ENCODE measurements at regions not wholly inside any gene's neighbourhood (a gene's known extent, or its start where the extent isn't known, plus 50 kb on each side); places are given as distances from the start of the nearest gene placed in this dataset.

- TF ChIP-seq ZNF462 (CRISPR knock-in tag; IDR thresholded peaks at IDR 0.05) (no peak), POLR2AphosphoS5 (IDR thresholded peaks at IDR 0.05; ENCODE audit: low read depth) (no peak), ZNF331 (CRISPR knock-in tag; IDR thresholded peaks at IDR 0.05; ENCODE audit: low read depth) (no peak), EZH2 (IDR thresholded peaks at IDR 0.05; ENCODE audit: low read depth, unreplicated experiment) (no peak), EZH2phosphoT487 (IDR thresholded peaks at IDR 0.05; ENCODE audit: unreplicated experiment) (no peak), REST (IDR thresholded peaks at IDR 0.05; ENCODE audit: unreplicated experiment) (no peak), CTCF (conservative IDR thresholded peaks at IDR 0.05; ENCODE audit: low read depth in 2 of 2) (no peak), NANOG (IDR thresholded peaks at IDR 0.05; ENCODE audit: borderline replicate concordance) (no peak), CREB1 (CRISPR knock-in tag; IDR thresholded peaks at IDR 0.05; ENCODE audit: low read depth) (no peak)
These were observed 661.7 kb downstream of the MCTP2 start (continued) for GRCh38 chr15:94893091-94893490.
